OCI-M2 (cell line): ENCODE measurements at regions not wholly inside any gene's neighbourhood (a gene's known extent, or its start where the extent isn't known, plus 50 kb on each side); places are given as distances from the start of the nearest gene placed in this dataset.
"Not testable (repeated sequence)": the region's sequence is repeated elsewhere in the genome, so short reads cannot be mapped to it uniquely, and the experiment has no call there.

Experiments
- DNase-seq: peaks from one replicate; lab custom pipeline; 2025; ENCODE audit not compliant: unreplicated experiment; lab: John Stamatoyannopoulos, UW

- no peak for DNase-seq
Measured at GRCh38 chr14:52124791-52125684, 56.2 kb upstream of the NID2 start.

- DNase-seq: not testable (repeated sequence)
Measured at GRCh38 chr14:52122163-52122562, 53.3 kb upstream of the NID2 start.

GRCh38 chr14:52121441-52121840 lies 52.6 kb upstream of the NID2 start:
- no peak for DNase-seq

DNA sequence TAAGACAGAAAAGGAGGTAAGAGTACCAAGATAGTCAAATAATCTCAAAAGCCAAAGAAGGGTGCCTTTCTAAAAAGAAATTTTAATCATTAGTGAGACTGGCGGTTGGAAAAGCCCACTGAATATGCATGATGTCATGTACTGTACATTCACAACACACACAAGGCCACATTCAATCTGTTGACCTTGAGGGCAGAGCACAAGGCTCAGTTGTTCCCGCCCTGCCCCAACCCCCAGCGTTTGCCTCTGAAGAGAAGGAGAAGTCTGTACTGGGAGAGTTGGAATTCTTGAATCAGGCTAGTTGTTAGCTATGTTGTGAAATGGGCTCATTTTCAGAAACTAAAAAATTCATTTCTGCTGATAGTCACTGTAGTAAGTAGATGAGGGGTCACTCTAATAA lies 50.2 kb upstream of the NID2 start:
- DNase-seq: no peak
